ENCODE measurements at regions not wholly inside any gene's neighbourhood (a gene's known extent, or its start where the extent isn't known, plus 50 kb on each side); places are given as distances from the start of the nearest gene placed in this dataset.
"Not testable (repeated sequence)": the region's sequence is repeated elsewhere in the genome, so short reads cannot be mapped to it uniquely, and the experiment has no call there.

- DNase-seq (no peak), ATAC-seq (no peak)
- intact Hi-C loops (cut with DNase I), result no loop called here
These were observed 148.2 kb upstream of the CLEC14A start for GRCh38 chr14:38404100-38404541.

- DNase-seq (no peak), ATAC-seq (no peak)
- intact Hi-C loops (cut with DNase I), result no loop called here
These were observed 144.9 kb upstream of the CLEC14A start for GRCh38 chr14:38400751-38401150.

GRCh38 chr14:38399652-38400051, 143.8 kb upstream of the CLEC14A start:
- no peak for ATAC-seq
- DNase-seq, result no peak
- intact Hi-C loops (cut with DNase I), result no loop called here

GRCh38 chr14:38394767-38395166, 138.9 kb upstream of the CLEC14A start:
- no peak for ATAC-seq
- intact Hi-C loops (cut with DNase I), result no loop called here
- DNase-seq, result no peak

- ATAC-seq (no peak), DNase-seq (no peak)
- intact Hi-C loops (cut with DNase I), result no loop called here
These were observed 138.2 kb upstream of the CLEC14A start for GRCh38 chr14:38394064-38394463.

GRCh38 chr14:38391334-38391733, 135.4 kb upstream of the CLEC14A start:
- intact Hi-C loops (cut with DNase I), result no loop called here
- no peak for DNase-seq
- no peak for ATAC-seq

GRCh38 chr14:38389681-38390080, 133.8 kb upstream of the CLEC14A start:
- DNase-seq, result no peak
- intact Hi-C loops (cut with DNase I), result no loop called here
- ATAC-seq, result no peak

GRCh38 chr14:38387821-38388220, 131.9 kb upstream of the CLEC14A start:
- ATAC-seq, result no peak
- intact Hi-C loops (cut with DNase I), result no loop called here
- no peak for DNase-seq

- no peak for DNase-seq
- intact Hi-C loops (cut with DNase I), result no loop called here
- ATAC-seq, result no peak
These were observed 129.9 kb upstream of the CLEC14A start for GRCh38 chr14:38385836-38386235.

- ATAC-seq (no peak), DNase-seq (no peak)
- intact Hi-C loops (cut with DNase I), result no loop called here
These were observed 129.4 kb upstream of the CLEC14A start for GRCh38 chr14:38385343-38385742.

- no peak for DNase-seq
- intact Hi-C loops (cut with DNase I), result no loop called here
- ATAC-seq, result no peak
These were observed 128.8 kb upstream of the CLEC14A start for GRCh38 chr14:38384741-38385140.

GRCh38 chr14:38367922-38368321, 112.0 kb upstream of the CLEC14A start:
- ATAC-seq (peak in 1 of 2 donors; percentile 53), DNase-seq (peak; percentile 21)
- intact Hi-C loops (cut with DNase I), result loop anchor here in 1 of 2 donors (5.0 kb wide), 1 partner anchor 121 kb away; no protein-coding TSS in a partner anchor

- DNase-seq, result no peak
These were observed 110.5 kb upstream of the CLEC14A start for GRCh38 chr14:38366374-38366773.

GRCh38 chr14:38363217-38363616, 107.3 kb upstream of the CLEC14A start:
- DNase-seq (no peak), ATAC-seq (no peak)
- intact Hi-C loops (cut with DNase I), result no loop called here

More at GRCh38 chr14:38366374-38366773, 110.5 kb upstream of the CLEC14A start:
- no peak for ATAC-seq
- intact Hi-C loops (cut with DNase I), result loop anchor here in 1 of 2 donors (5.0 kb wide), 1 partner anchor 119 kb away; no protein-coding TSS in a partner anchor

GRCh38 chr14:38357557-38357956, 101.7 kb upstream of the CLEC14A start:
- DNase-seq, result no peak
- intact Hi-C loops (cut with DNase I), result no loop called here
- ATAC-seq, result peak; percentile 55 to 95

GRCh38 chr14:38355473-38355872, 99.6 kb upstream of the CLEC14A start:
- DNase-seq; ATAC-seq; intact Hi-C loops (cut with DNase I): not testable (repeated sequence)

- ATAC-seq, result no peak
- no peak for DNase-seq
- intact Hi-C loops (cut with DNase I), result no loop called here
These were observed 94.2 kb upstream of the CLEC14A start for GRCh38 chr14:38350102-38350501.

GRCh38 chr14:38342803-38343202, 86.9 kb upstream of the CLEC14A start:
- DNase-seq, result no peak
- ATAC-seq, result no peak
- intact Hi-C loops (cut with DNase I), result no loop called here

- ATAC-seq (peak in 1 of 2 donors; percentile 75), DNase-seq (no peak)
- intact Hi-C loops (cut with DNase I), result no loop called here
These were observed 83.8 kb upstream of the CLEC14A start for GRCh38 chr14:38339696-38340095.

- DNase-seq (no peak), ATAC-seq (no peak)
- intact Hi-C loops (cut with DNase I), result no loop called here
These were observed 80.4 kb upstream of the CLEC14A start for GRCh38 chr14:38336298-38336697.

GRCh38 chr14:38330275-38330674, 74.4 kb upstream of the CLEC14A start:
- intact Hi-C loops (cut with DNase I), result no loop called here
- ATAC-seq (no peak), DNase-seq (no peak)

GRCh38 chr14:38329246-38329645, 73.4 kb upstream of the CLEC14A start:
- intact Hi-C loops (cut with DNase I), result no loop called here
- no peak for DNase-seq
- no peak for ATAC-seq

Data from left cardiac atrium (tissue), 4 donors.